HG03135 (cell line): ENCODE measurements at regions not wholly inside any gene's neighbourhood (a gene's known extent, or its start where the extent isn't known, plus 50 kb on each side); places are given as distances from the start of the nearest gene placed in this dataset.

Source experiments
- ATAC-seq: cut with Tn5 transposase; IDR thresholded peaks from one replicate; pipeline ENCODE4 v1.9.1; 2021; ENCODE audit warnings: mild to moderate bottlenecking, moderate library complexity; ENCODE audit not compliant: unreplicated experiment

GRCh38 chr12:22740656-22741355 lies 115.8 kb downstream of the ETNK1 start:
- no peak for ATAC-seq

GRCh38 chr12:22743700-22744099 lies 118.7 kb downstream of the ETNK1 start:
- no peak for ATAC-seq

- no peak for ATAC-seq
These were observed 119.2 kb downstream of the ETNK1 start for GRCh38 chr12:22744197-22744596.

- no peak for ATAC-seq
These were observed 121.7 kb downstream of the ETNK1 start for GRCh38 chr12:22746720-22747119.

- ATAC-seq: no peak
These were observed 130.7 kb downstream of the ETNK1 start for GRCh38 chr12:22755629-22756028.

- no peak for ATAC-seq
These were observed 135.1 kb downstream of the ETNK1 start for GRCh38 chr12:22759769-22760674.

- no peak for ATAC-seq
These were observed 140.6 kb downstream of the ETNK1 start for GRCh38 chr12:22765421-22766130.

- no peak for ATAC-seq
These were observed 142.0 kb downstream of the ETNK1 start for GRCh38 chr12:22766911-22767420.

- no peak for ATAC-seq
These were observed 156.4 kb downstream of the ETNK1 start for GRCh38 chr12:22781339-22781738.

GRCh38 chr12:22787557-22787956 lies 162.6 kb downstream of the ETNK1 start:
- no peak for ATAC-seq

GRCh38 chr12:22788913-22789312 lies 163.9 kb downstream of the ETNK1 start:
- ATAC-seq: no peak

GRCh38 chr12:22792138-22792537 lies 167.2 kb downstream of the ETNK1 start:
- no peak for ATAC-seq

- ATAC-seq: no peak
These were observed 169.0 kb downstream of the ETNK1 start for GRCh38 chr12:22794017-22794416.

GRCh38 chr12:22796941-22797630 lies 172.1 kb downstream of the ETNK1 start:
- no peak for ATAC-seq

- ATAC-seq: no peak
These were observed 172.7 kb downstream of the ETNK1 start for GRCh38 chr12:22797701-22798100.

- ATAC-seq: no peak
These were observed 173.1 kb downstream of the ETNK1 start for GRCh38 chr12:22798116-22798515.

- ATAC-seq: no peak
These were observed 174.5 kb downstream of the ETNK1 start for GRCh38 chr12:22799503-22799902.

GRCh38 chr12:22800332-22800731 lies 175.4 kb downstream of the ETNK1 start:
- no peak for ATAC-seq

- no peak for ATAC-seq
These were observed 178.1 kb downstream of the ETNK1 start for GRCh38 chr12:22802883-22803630.

- no peak for ATAC-seq
These were observed 178.8 kb downstream of the ETNK1 start for GRCh38 chr12:22803725-22804124.
